ENCODE measurements at regions not wholly inside any gene's neighbourhood (a gene's known extent, or its start where the extent isn't known, plus 50 kb on each side); places are given as distances from the start of the nearest gene placed in this dataset.

DNA sequence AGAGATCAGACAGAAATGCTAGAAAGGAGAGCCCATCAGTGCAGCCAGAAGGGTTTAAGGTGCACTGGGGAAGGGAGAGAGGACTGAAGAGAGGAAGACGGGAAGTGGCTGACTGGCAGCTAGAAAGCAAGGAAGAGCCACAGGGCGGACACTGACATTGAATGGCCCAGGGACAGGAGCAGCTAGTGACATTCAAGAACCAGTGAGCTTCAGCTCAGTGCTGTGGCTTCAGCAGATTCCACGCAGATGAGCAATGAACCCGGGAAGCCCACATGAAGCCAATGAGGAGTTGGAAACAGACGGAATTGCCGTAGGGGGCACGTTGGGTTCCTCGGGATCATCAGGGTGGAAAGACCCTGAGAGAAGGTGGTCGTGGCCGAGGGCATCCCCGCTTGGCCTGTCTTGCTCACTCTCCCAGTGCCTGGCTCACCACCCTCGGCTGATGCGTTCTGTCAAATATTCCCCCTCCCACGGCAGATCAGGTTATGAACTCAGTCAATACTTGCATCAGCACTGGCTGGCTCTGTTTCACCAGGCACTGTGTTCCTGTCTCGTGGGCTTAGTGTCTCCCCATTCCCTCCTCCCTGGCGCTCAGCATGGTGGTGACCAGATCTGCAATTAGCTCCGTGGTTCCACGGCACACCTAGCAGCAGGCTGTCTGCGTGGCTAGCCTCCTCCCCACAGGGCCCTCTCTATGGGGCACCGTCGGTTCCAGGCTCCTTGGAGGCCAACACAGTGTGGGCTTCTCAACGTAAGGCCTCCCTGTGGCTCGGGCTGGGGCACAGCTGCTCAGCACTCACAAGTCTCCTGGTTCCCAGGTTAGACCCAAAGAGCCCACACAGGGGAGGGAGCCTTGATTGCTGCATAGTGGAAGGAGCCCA is 145.5 kb downstream of the TRIM29 start:
- no peak for ATAC-seq
- no peak overlapping the region for H3K27ac Mint-ChIP-seq
- CTCF ChIA-PET: no interaction called here
- H3K9me3 Mint-ChIP-seq (ENCODE audit: low read depth): no peaks in the 10 kb centered on the region
- no peak overlapping the region for H3K4me3 Mint-ChIP-seq
- H3K27me3 Mint-ChIP-seq: peaks cover 10% of the 10 kb centered on the region
- no peak for DNase-seq
- no peaks in the 10 kb centered on the region for H3K36me3 Mint-ChIP-seq
- H3K4me1 Mint-ChIP-seq: no peaks in the 10 kb centered on the region

DNA sequence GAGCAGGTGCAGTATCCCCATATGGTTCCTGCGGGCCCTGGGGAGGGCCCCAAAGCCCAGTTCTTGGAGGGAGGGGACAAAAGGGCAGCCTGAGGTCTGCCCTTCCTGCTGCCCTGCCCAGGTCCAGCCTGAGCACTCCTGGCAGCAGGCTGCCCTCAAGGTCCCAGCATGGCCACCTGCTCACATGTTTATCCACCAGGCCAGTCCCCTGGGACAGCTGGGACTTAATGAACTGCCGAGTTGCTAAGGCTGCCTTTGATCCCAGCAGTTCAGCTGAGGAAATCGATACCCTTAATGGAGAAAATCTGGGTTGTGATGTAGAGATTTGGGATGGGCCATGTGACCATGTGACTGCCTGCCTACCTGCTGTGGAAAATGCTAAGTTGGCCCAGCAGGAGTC is 146.2 kb downstream of the TRIM29 start:
- CTCF ChIA-PET: no interaction called here
- Mint-ChIP-seq H3K4me3 (no peak overlapping the region), H3K36me3 (no peaks in the 10 kb centered on the region), H3K27ac (no peak overlapping the region), H3K27me3 (peaks cover 10% of the 10 kb centered on the region), H3K4me1 (no peaks in the 10 kb centered on the region), H3K9me3 (ENCODE audit: low read depth) (no peaks in the 10 kb centered on the region)
- DNase-seq: no peak
- no peak for ATAC-seq

DNA sequence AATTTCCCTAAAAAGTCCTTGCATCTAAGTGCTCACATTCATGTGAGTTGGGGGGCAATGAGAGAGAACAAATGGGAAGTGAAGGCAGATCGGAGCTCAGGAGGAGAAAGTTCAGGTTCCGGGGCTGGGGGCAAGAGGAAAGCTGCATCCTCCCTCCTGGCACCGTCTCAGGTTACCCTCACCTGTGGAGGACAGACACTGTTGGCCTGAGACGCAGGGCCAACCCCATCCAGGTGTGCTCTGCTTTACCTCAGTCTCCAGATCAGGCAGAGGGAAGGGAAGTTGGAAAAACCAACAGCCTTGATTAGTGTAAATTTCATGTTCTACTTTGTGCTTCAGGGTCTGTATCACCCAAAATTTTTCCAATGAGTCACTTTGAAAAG is 146.9 kb downstream of the TRIM29 start:
- Mint-ChIP-seq H3K27ac (no peak overlapping the region), H3K4me1 (no peaks in the 10 kb centered on the region), H3K27me3 (peaks cover 10% of the 10 kb centered on the region), H3K36me3 (no peaks in the 10 kb centered on the region), H3K4me3 (no peak overlapping the region), H3K9me3 (ENCODE audit: low read depth) (no peaks in the 10 kb centered on the region)
- DNase-seq (no peak), ATAC-seq (no peak)
- CTCF ChIA-PET: no interaction called here

DNA sequence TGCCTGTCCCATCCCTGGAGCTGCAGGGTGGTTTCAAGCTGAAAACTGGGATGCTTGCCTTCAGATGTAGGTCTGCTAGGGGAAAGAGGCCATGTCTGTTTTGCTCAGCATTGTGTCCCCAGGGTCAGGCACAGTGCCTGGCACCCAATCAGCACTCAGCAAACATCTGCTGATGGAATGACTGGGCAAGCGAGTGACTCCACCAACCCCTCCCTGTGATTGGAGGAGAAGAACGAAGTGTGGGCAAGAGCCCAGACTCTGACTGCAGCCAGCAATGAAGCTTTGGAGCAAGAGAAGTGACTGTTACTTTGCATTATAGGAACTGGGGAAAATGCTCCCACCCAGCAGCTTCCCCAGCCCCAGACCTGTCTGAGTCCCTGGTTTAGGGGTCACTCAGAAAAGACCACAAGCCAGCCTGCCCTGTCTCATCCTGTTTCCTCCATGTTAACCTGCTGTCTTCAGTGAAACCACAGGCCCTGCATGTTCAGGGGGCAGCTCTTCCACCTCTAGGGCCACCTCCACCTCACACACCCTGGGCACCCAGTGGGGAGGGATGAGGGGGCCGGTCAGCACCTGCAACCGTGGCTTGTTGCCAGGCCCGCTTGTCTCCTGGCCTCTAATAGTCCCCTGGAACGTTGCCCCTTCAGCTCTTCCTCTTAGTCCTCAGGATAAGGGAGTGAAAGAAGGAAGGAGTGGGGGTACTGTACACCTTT is 147.4 kb downstream of the TRIM29 start:
- ATAC-seq (no peak), DNase-seq (no peak)
- H3K27ac Mint-ChIP-seq: no peak overlapping the region
- H3K27me3 Mint-ChIP-seq: peaks cover 10% of the 10 kb centered on the region
- H3K4me3 Mint-ChIP-seq: no peak overlapping the region
- CTCF ChIA-PET: no interaction called here
- H3K36me3 Mint-ChIP-seq: no peaks in the 10 kb centered on the region
- no peaks in the 10 kb centered on the region for H3K9me3 Mint-ChIP-seq (ENCODE audit: low read depth)
- no peaks in the 10 kb centered on the region for H3K4me1 Mint-ChIP-seq

DNA sequence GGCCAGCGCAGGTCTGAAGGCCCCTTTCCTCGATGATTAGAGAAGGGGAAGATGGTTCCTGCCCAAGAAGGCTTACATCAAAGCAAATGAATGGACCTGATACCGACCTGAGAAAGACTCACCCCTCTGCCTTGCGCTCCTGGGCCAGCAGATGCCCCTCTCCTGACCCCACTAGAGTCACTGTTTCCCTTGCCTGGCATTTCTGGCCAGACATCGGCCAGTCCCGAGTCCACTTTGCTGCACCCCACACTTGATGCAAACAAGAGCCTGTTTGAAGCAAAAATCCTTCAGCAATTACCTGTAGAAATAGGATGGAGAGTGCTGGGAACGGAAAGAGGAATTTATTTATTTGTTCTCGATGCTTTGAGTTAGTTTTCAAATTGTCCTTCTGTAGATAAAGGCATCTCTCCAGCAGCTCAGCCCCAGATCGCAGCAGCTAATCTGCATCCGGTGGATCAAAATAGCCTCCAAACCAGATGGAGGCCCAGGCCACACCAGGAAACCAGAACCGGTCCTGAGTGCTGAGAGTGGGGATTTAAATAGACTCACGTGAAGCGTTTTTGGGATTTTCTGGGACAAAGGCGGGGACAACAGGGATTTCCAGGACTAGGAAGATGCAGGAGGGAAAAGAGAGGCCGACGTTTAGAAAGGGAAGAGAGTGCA is 148.6 kb downstream of the TRIM29 start:
- no peak overlapping the region for H3K27ac Mint-ChIP-seq
- CTCF ChIA-PET: no interaction called here
- DNase-seq (no peak), ATAC-seq (no peak)
- H3K36me3 Mint-ChIP-seq: no peaks in the 10 kb centered on the region
- peaks cover 10% of the 10 kb centered on the region for H3K27me3 Mint-ChIP-seq
- no peak overlapping the region for H3K4me3 Mint-ChIP-seq
- H3K4me1 Mint-ChIP-seq: no peaks in the 10 kb centered on the region
- no peaks in the 10 kb centered on the region for H3K9me3 Mint-ChIP-seq (ENCODE audit: low read depth)

DNA sequence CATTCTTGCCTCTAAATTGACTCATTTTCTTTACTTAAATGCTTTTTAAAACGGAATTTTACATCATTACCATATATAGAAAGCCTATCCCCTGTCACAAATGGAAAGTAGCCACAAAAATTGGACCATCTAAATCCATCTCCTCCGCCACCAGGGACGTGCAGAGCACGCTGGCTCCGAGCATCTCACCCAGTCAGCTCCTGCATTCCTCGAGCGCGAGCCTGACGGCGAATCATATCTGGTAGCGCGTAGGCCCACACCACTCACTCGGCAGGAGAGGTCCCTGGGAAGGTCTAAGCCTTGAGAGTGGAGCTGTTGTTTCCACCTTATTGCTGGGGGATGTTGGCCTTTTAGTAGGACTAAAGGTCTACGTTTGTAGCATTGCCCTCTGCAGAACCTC is 152.4 kb downstream of the TRIM29 start:
- H3K4me3 Mint-ChIP-seq: no peak overlapping the region
- H3K4me1 Mint-ChIP-seq: no peaks in the 10 kb centered on the region
- H3K27me3 Mint-ChIP-seq: peaks cover 13% of the 10 kb centered on the region
- ATAC-seq (no peak), DNase-seq (no peak)
- H3K36me3 Mint-ChIP-seq: no peaks in the 10 kb centered on the region
- H3K27ac Mint-ChIP-seq: no peak overlapping the region
- CTCF ChIA-PET: no interaction called here
- H3K9me3 Mint-ChIP-seq (ENCODE audit: low read depth): no peaks in the 10 kb centered on the region

DNA sequence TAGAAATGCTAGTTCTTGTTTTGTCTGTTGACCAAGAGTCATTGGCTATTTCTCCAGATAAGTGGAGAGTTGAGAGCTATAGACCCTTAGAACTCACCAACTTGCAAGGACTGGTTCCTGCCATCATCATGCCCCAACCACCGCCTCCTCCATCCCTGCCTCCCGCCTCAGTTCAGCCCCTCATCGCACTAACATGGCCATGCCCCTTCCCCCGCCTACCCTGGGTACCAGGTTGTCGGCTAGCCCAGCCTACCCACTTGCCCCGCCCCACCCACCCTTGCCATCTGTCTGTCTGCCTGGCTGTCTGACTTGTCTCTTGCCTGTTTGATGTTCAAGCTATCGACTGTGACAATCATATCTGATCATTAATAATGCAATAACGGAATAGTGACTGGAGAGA is 154.1 kb downstream of the TRIM29 start:
- Mint-ChIP-seq H3K4me1 (no peaks in the 10 kb centered on the region), H3K36me3 (no peaks in the 10 kb centered on the region), H3K27ac (no peak overlapping the region), H3K9me3 (ENCODE audit: low read depth) (no peaks in the 10 kb centered on the region), H3K27me3 (peaks cover 6% of the 10 kb centered on the region), H3K4me3 (no peak overlapping the region)
- CTCF ChIA-PET: no interaction called here
- ATAC-seq (no peak), DNase-seq (no peak)

DNA sequence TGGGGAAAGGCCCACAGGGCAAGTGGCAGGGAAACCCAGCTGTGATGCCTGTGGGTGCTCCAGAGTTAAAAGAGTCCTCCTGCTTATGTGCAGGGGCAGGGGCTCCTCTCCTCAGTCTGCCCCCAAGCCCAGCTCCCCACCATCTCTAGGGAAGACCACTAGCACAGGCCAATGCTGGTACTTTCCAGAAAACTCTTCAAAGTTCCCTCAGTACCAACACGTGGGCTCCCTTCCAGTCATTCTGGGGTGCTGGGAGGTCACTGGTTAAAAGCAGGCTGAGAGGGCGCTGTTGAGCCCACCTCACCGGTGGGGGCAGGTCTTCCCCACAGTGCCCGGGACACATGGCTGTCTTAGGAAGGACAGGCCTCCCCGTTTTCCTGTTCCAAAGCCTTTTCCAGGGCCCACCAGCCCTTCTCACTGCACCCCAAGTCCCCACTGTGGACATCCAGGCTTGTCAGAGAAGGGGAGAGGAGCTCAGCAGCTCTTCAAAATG is 154.6 kb downstream of the TRIM29 start:
- DNase-seq (no peak), ATAC-seq (no peak)
- no peaks in the 10 kb centered on the region for H3K9me3 Mint-ChIP-seq (ENCODE audit: low read depth)
- no peak overlapping the region for H3K4me3 Mint-ChIP-seq
- H3K36me3 Mint-ChIP-seq: no peaks in the 10 kb centered on the region
- peaks cover 6% of the 10 kb centered on the region for H3K27me3 Mint-ChIP-seq
- H3K27ac Mint-ChIP-seq: no peak overlapping the region
- CTCF ChIA-PET: no interaction called here
- no peaks in the 10 kb centered on the region for H3K4me1 Mint-ChIP-seq

DNA sequence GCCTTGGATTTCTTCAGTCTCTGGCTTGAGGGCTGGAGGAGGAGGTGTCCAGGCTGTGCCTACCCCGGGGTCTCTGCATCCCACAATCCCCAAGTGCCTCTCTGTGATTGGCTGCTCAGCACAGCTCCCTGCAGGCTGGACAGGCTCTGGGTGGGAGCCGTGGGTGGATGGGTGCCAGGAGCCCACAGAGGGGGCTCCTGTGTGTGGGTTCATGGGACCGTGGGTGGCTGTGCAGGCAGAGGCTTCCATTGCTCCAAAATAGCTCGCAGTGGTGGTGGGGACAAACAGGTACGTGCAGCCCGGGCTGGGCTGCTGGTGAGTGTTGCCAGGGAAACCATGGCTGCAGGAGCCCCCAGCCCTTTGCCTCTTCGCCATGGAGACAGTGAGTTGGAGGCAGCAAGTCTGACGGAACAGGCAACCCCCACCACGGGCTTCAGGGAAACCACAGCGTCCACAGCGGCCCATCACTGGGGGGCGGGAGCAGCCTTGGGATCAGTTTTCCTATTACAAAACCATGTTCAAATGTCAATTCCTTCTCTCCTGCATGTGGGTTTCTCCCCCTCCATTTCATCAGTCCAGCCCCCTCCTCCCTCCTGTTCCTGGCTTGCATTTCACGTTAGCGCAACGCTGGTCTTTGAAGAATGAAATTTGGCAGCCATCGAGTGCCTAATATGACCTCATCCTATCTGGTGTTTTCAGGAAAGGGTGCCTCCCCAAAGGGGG is 155.2 kb downstream of the TRIM29 start:
- peaks cover 3% of the 10 kb centered on the region for H3K27me3 Mint-ChIP-seq
- no peaks in the 10 kb centered on the region for H3K4me1 Mint-ChIP-seq
- DNase-seq (no peak), ATAC-seq (no peak)
- no peaks in the 10 kb centered on the region for H3K36me3 Mint-ChIP-seq
- no peak overlapping the region for H3K4me3 Mint-ChIP-seq
- H3K27ac Mint-ChIP-seq: no peak overlapping the region
- H3K9me3 Mint-ChIP-seq (ENCODE audit: low read depth): no peaks in the 10 kb centered on the region
- CTCF ChIA-PET: no interaction called here

DNA sequence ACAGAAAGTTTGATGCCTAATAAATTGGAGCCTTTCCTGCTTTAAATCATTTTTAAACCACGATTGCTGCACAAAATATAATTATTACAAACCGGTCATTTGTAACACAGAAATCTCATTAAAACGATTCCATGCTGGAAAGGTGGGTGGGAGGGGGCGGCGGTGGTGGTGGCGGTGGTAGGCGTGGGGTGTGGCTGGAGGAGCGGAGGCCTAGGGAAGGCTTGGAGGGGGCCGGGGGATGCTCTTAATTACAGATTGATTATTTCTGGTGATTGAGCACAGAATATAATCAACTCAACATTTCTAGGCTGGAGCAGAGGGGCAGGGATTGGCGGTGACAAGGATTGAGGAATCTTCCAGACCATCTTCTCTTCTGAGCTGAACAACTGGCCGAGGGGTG is 157.5 kb downstream of the TRIM29 start:
- no peaks in the 10 kb centered on the region for H3K36me3 Mint-ChIP-seq
- no peak for ATAC-seq

DNA sequence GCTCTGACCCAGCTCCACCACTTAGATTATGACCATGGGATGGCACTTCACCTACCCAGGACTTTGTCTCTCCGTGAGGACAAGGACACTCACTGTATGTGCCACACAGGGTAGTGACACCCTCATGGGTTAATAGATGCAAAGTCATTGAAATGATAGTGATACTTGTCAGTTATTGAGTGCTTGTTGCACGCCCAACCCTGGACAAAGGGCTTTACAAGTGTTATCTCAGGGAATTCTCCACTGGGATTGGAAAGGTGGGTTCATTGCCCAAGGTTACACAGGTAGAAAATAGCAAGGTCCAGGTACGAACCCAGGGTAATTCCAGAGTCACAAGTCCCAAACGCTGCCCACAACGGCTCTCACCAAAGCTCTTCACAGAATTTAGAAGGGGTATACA is 158.2 kb downstream of the TRIM29 start:
- DNase-seq (no peak), ATAC-seq (no peak)
- Mint-ChIP-seq H3K4me1 (no peaks in the 10 kb centered on the region), H3K27me3 (peaks cover 3% of the 10 kb centered on the region), H3K27ac (no peak overlapping the region), H3K4me3 (no peak overlapping the region), H3K9me3 (ENCODE audit: low read depth) (no peaks in the 10 kb centered on the region), H3K36me3 (no peaks in the 10 kb centered on the region)
- CTCF ChIA-PET: no interaction called here

More for the DNA sequence above, 157.5 kb downstream of the TRIM29 start:
- Mint-ChIP-seq H3K9me3 (ENCODE audit: low read depth) (no peaks in the 10 kb centered on the region), H3K27me3 (peaks cover 3% of the 10 kb centered on the region), H3K4me1 (no peaks in the 10 kb centered on the region), H3K4me3 (no peak overlapping the region), H3K27ac (no peak overlapping the region)
- DNase-seq: no peak
- CTCF ChIA-PET: no interaction called here

DNA sequence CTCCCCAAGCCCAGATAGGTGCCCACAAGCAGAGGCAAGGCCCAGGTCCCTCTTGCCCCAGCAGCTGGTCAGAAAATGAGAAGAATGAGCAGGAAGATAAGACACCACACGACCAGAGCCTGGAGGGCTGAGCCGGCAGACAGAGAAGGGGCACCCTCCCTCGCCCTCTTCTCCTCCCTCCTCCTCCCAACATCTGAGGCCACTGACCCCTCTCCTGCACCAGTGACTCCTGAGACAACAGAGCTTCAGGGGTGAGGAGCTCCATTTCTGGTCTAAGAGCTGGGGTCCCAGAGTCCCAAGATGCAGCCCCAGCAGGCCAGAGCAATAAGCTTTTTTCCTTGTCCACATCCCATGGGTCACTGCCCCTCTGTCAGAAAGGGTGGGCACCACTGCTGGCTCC is 159.2 kb downstream of the TRIM29 start:
- CTCF ChIA-PET: no interaction called here
- ATAC-seq: no peak
- no peaks in the 10 kb centered on the region for H3K36me3 Mint-ChIP-seq
- no peak for DNase-seq
- H3K27ac Mint-ChIP-seq: no peak overlapping the region
- no peaks in the 10 kb centered on the region for H3K9me3 Mint-ChIP-seq (ENCODE audit: low read depth)
- H3K27me3 Mint-ChIP-seq: peaks cover 3% of the 10 kb centered on the region
- H3K4me1 Mint-ChIP-seq: no peaks in the 10 kb centered on the region
- no peak overlapping the region for H3K4me3 Mint-ChIP-seq

DNA sequence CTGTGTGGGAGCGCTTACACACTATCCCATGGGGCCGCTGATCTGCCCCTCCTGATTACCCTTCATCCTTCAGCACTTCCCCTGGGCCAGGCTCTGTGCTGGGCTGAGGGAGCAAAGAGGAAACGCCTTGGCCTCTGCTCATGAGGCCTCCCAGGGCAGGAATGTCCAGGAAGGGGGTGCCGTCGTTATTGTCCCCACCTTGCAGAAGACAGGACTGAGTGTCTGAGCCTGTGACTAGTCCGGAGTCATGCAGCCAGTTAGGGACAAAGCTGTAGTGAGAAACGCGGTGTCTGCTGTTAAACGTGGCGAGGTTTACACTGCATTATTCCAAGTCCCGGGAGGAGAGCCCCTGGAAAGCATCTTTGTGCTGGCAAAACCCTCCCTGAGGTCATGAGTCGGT is 160.0 kb downstream of the TRIM29 start:
- DNase-seq: no peak
- CTCF ChIA-PET: no interaction called here
- H3K4me1 Mint-ChIP-seq: no peaks in the 10 kb centered on the region
- H3K9me3 Mint-ChIP-seq (ENCODE audit: low read depth): no peaks in the 10 kb centered on the region
- no peak overlapping the region for H3K27ac Mint-ChIP-seq
- no peak overlapping the region for H3K4me3 Mint-ChIP-seq
- no peak for ATAC-seq
- H3K27me3 Mint-ChIP-seq: peaks cover 3% of the 10 kb centered on the region
- H3K36me3 Mint-ChIP-seq: no peaks in the 10 kb centered on the region

All from activated CD8-positive, alpha-beta memory T cell treated with anti-CD3 and anti-CD28 coated beads, Interleukin-2, amount 10 ng/mL, durations not matched to agents 7 days and 5 days (primary cell).